ENCODE measurements at regions not wholly inside any gene's neighbourhood (a gene's known extent, or its start where the extent isn't known, plus 50 kb on each side); places are given as distances from the start of the nearest gene placed in this dataset.
"Not testable (repeated sequence)": the region's sequence is repeated elsewhere in the genome, so short reads cannot be mapped to it uniquely, and the experiment has no call there.

DNA sequence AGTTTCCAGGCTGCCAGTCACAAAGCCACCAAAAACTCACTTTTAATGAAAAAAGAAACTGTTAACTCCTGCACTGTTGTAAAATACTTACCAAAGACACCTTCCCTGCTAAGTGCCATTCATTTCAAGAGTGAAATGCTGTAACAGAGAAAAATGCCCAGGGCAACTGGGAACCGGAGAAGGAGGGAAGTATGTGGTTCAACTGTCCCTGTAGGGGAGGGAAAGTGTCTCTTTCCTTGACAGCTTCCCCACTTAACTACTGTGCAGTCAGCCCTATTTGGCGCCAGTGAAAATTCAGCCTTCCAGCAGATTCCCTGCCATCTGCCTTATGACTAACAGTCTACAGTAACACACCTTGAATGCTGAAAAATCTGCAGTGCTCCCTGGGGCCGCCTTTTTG, 789.0 kb downstream of the DIAPH3 start:
- peak; percentile 5 for DNase-seq

DNA sequence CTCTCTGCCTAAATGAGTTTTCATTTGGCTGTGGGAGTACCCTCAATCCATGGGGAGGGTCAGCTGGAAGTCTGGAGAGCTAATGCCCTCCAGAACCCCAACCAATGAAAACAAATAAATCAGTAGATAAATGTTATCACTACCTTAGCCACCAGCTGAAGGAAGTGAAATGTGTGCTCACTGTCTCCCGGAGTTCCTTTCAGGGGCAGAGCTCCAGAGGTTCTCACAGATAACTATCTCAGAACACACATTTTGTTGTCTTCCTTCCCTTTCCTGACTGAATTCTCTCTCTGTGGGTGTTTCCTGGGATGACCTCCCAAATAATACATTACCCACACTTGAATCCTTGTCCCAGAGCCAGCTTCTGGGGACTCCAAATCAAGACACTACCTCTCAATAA, 779.6 kb downstream of the DIAPH3 start:
- no peak for DNase-seq

DNA sequence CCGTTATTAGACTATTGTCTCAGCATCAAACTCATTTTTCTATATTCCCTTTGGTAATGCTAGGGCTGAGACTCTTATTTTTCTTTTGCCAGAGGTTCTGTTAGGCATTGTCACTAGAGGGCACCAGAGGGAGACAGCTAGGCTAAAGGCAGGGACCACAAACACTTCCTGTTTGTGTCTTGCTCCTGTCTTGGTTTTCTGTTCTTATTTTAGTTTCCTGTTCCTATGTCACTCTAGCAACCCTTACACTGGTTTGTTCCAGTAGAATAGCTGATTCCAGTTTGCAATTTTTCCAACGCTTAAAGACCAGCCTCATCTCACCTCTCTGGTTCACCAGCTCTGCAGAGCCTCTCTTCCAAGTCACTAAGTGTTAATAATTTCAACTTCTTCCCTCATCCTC, 772.0 kb downstream of the DIAPH3 start:
- peak; percentile 88 for DNase-seq

DNA sequence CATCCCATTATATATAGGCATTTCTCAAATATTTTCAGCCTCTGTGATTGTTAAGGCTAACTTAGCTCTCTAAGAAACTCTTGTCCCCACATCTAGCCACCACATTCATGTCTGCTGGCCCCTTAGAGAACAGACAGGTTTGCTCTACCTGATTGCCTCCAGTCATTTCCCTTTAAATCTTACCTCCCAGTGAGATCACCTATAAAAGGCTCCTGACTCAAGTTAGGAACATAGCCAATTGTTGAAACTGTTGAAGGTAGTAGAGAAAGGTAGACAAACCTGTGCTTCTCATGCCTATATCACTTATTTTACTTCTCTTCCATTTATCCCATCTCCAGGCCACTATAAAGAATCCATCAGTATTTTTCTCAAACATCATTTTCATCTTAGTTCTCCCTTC, 771.4 kb downstream of the DIAPH3 start:
- DNase-seq: no peak

DNA sequence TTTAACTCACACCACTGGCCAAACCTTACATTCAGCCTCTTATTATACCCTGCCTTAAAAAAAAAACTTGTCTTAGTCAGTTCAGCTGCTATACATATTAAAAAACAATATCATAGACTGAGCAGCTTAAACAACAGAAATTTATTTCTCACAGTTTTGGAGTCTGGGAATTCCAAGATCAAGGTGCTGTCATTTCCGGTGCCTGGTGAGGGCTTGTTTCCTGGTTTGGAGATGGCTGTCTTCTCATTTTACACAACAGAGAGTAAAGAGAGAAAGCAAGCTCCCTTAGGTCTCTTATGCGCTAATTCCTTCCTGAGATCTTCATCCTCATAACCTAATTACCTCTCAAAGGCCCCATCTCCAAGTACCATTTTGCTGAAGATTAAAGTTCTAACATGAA, 769.2 kb downstream of the DIAPH3 start:
- no peak for DNase-seq

DNA sequence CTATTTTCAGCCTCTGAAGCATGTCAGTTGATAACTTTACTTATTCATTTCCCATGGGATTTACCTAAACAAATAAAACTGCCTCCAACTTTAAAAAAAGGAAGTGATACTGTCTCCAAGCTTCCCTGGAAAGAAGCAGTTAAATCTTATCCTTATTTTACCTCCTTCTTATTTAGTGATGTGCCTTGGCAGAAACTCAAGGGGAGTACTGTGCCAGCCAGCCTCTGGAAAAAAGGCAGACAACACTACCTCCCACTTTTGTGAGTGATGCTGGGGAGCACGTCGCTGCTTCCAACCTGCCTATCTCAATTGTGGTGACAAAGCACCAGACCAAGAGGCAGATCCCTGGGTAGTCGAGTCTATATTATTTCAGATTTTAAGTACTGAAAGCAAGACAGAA, 765.6 kb downstream of the DIAPH3 start:
- no peak for DNase-seq

DNA sequence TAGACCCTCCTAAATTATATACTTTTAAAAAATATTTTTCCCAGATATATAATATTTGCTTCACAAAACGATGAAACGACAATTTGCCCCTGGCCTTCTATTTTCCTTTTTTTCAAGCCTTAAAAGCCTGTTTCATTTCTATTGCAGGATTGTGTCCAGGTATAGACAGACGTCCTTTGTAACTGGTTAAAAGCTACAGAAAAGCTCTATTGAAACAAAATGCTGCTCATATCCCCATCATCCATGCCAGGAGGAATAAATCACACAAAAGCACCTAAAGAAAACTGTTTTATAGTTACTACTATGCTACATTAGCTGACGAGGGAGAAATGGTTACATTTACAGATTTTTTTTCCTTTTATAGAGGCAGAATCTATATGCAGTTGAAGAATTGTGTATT, 765.1 kb downstream of the DIAPH3 start:
- no peak for DNase-seq

DNA sequence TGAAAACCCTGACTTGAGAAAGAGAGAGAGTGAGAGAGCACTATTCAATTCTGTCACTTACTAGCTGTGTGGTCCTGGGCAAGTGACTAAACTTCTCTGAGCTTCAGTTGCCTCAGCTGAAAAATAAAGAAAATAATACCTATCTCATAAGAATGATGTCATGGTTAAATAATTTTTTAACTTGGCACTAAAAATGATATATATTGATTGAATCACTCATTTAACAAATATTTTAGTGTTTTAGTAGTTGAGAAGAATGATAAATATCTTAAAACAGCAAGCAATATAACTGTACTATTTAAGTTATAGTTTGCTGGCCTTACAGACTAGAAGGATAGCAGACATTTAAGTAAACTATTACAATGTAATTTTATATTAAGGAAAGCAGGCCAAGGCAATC, 764.2 kb downstream of the DIAPH3 start:
- DNase-seq: no peak

DNA sequence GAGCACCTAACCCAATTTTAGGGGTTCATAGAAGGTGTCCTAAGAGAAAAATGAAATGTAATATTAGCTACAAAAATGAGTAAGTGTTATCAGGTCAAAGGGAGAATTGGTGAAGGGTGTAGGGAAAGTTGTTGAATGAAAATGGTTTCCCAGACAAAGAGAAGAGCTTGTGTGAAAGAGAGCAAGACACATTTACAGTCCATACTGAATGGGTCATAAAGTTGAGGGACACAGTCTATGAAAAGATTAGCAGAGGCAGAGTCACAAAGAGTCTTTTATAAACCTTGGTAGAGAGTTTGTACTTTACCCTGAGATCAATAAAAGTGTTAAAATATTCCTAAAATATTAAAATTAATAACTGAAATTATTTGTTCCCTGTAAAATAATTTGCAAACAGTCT, 759.4 kb downstream of the DIAPH3 start:
- DNase-seq: no peak

DNA sequence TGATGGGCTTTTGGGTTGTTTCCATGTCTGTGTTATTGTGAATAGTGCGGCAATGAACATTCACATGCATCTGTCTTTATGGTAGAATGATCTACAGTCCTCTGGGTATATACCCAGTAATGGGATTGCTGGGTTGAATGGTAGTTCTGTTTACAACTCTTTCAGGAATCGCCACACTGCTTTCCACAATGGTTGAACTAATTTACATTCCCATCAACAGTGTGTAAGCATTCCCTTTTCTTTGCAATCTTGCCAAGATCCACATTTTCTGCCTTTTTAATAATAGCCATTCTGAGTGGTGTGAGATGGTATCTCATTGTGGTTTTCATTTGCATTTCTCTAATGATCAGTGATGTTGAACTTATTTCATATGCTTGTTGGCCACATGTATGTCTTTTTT, 756.5 kb downstream of the DIAPH3 start:
- not testable (repeated sequence) for DNase-seq

DNA sequence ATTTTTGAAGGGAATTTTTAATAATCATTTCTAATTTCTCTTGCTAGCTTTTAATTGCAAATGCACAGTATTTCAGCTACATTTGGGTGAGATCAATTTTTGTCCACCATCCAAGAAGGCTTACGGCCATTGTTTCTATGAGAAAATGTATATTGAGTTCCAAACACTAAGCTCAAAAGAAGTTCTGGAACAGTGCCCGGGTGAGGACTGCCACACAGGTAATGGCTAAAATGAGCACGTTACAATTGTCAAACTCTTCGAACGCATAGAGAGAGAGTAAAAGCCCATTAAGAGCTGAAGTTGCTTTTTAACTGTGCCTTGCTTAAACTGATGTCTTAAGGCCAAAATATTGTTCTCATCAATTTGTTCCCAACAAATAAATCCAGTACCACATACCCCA, 755.0 kb downstream of the DIAPH3 start:
- DNase-seq: no peak

DNA sequence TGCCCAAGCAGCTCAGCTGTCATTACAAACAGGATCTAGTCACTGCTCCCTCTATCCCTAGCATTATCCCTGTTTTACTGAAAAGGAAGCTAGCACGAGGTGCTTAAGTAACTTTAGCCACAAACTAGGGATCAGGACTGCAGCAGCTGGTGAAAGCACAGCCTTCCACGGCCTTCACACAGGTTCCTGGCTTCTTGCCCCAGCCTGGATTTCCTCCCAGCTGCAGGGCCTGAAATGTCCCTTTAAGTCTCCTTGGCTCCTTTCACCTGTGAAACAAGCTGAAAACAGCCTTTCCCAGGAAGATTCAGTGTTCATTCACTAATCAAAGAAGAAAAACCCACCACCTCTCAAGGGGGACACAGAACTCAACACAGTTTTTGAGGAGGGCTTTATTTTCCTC, 754.5 kb downstream of the DIAPH3 start:
- DNase-seq: no peak

DNA sequence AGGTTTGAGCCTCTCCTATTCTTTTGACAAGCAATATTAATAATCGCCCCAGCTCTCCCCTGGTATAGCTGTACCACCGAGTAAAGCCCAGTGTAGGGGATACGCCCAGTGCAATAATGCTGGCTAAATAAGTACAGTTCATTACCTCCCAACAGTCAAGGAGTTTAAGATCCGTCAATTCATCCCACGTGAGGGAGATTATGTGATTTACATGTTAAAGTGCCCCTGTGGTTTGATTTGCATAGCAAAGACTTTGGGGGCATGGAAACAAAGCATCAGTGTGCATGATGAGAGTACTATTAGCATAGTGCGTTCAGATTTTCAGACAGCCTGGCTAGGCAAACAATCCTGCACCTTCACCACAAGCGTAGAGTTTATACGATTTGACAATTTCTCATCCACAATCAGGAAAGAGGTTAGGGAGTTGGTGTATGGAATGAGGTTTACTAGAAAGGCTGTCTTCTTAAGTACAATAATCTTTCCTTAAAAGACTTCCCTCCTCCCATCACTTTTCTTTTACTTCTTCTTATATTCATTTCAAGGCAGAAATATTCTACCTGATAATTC, 754.0 kb downstream of the DIAPH3 start:
- DNase-seq: no peak

DNA sequence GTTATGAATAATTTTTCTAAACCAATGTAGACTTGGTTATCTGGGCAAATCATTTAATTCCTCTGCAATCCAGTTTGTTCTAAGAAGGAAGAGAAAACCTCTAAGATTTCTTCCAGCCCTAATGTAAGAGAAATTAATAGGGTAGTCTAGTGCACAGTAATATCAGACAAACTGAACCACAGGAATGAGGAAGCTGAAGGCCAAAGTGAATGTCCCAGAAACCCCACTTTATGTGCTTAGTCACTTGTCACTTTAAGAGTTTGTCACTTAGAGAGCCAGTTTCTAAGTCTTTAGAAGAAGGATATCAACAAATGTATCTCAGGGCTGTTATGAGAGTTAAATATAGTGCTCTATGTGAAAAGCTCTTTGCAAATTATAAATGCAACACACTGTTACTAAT, 750.6 kb downstream of the DIAPH3 start:
- DNase-seq: peak; percentile 90

DNA sequence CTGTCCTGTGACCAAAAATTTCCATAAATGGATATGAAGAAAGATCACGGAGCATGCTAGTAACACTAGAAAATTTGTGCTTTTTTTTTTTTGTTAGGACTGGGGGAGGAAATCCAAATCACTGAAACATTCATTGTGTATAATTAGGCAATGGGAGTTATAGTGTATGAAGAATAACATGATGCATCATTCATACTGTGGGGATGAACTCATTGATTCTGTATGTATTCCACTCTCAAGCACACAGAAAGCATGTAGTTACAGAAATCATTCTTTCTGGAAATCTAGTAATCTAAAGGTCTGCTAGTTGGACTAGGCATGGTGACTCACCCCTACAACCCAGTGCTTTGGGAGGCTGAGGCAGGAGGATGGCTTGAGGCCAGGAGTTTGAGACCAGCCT, 749.7 kb downstream of the DIAPH3 start:
- DNase-seq: no peak

DNA sequence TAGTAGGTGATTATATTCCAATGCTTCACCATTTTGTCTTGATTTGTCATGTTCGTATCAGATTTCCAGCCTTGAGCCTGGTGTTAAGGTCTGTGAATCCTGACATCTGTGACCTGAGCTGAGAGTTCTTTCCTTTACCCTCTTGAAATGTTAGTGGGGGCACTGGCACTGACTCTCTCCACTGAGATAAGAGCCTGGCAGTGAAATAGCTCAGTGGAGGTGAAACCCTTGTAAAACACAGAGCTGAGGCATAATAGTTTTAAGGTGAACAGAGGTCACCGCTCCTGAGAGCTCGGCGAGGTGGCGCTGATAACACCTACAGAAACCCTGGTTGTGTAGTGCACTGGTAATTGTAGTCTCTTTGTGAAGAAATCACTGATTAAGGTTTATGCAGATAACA, 748.2 kb downstream of the DIAPH3 start:
- DNase-seq: no peak

DNA sequence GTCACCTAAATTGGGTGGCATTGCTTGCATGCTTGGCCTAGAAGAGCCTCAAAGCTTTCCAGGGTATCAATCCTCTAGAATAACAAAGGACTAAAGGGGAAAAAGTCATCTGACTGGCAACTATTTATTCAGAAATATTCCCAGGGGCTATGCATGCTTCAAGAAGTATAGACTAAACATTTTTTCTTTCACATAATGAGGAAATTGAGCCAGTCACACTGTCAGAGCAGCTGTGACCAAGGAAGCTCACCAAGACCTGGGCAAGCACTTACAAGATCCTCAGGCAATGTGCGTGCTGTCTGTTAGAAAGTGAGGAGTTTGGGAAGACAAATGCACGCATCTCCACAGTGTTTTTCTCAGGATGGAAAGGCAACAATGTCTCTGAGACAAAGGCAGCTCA, 747.2 kb downstream of the DIAPH3 start:
- DNase-seq: no peak

DNA sequence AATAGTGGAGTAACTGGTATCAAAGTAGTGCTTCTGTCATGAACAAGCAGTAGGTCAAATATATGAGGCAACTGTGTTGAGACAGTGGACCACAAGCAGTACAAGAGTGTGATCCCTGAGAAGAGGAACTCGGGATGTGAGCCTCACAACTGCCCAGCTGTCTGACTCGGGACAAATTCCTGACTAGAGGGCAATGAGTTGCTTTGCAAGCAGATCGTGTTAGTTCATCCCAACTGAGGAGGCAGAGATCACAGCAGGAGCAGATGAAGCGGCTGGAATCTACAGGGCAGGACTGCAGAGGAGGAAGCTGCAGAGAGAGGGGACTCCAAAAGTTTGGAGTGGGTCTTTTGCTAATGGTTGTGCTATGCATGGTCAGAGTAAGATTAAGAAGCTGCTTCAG, 741.1 kb downstream of the DIAPH3 start:
- peak; percentile 20 for DNase-seq

DNA sequence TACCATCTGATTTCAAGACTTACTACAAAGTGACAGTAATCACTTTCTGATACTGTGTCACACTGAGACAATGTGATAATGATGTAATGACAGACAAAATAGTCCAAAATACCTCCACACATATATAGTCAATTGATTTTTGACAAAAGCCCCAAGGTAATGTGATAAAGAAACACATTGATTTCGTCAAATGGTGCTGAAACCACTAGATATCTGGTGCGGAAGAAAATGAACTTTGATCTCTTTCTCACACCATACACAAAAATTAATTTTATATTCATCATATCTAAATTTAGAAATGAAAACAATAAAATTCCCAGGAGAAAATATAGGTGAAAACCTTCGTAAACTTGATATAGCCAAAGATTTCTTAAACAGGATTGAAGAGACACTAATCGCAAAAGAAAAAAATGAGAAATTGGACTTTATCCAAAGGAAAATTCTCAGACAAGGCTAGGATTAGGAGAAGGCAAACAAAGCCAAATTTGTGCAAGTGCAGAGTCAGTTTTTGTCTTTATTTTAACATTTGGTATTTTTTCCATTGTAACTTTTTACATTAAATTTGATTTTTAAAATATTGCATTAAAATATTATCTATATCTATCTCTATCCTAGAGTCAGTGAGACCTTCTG, 739.9 kb downstream of the DIAPH3 start:
- no peak for DNase-seq

DNA sequence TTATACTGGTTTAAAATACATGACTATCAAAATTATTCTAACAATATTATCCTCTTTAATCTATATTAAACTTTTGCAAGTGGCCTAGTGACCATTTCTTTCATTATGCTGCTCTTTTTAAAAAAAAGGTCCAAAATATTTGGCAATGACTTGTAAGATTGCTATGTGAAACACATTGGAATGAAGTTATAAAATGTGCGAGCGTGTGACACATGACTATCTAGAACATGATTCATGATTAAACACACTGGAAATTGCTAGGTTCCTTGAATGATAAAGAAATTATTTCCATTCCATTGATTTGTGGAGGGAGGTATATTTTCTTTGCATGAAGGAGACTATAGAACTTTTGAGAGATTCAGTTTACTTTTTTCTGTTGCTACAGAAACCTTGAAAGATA, 739.1 kb downstream of the DIAPH3 start:
- DNase-seq: no peak

DNA sequence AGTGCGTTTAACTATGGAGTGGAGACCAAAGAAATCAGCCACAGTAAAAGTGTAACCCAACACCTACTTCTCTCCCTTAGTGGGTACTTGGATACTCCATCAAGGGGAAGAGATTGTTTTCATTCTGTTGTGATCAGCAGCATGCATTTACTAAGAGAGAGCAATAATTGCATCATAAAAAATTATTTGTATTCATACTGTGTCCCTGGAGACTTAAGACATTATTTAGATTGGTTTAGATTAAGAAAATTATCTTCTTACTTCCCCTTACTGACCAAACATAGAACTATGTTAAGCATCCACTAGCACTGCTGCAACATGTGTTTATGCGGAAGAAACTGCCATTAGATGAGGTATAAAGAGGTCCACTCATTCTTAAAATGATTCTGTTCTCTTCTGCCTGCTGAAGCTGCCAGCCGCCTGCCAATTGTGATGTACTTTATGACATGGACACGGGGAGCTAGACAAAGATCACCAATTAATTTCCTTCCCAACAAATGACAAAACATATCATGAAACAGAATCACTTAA, 738.5 kb downstream of the DIAPH3 start:
- DNase-seq: peak; percentile 1

DNA sequence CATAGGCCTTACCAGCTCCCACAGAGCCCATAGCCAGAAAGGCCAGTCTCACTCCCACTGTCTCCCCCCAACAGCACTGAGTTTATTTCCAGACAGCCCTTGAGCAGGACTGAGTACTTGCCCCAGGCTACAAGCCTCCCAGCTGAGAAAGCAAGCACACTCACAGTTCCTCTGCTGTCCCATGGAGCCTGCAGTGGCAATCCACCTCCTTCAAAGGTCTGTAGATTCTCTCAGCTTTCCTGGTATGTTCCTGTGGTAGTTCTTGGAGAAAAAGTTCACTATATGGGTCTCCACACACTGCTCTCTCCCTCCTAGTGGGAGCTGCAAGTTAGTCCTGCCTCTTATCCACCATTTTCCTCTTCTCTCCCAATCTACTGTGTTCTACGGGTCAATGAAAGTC, 728.7 kb downstream of the DIAPH3 start:
- no peak for DNase-seq

DNA sequence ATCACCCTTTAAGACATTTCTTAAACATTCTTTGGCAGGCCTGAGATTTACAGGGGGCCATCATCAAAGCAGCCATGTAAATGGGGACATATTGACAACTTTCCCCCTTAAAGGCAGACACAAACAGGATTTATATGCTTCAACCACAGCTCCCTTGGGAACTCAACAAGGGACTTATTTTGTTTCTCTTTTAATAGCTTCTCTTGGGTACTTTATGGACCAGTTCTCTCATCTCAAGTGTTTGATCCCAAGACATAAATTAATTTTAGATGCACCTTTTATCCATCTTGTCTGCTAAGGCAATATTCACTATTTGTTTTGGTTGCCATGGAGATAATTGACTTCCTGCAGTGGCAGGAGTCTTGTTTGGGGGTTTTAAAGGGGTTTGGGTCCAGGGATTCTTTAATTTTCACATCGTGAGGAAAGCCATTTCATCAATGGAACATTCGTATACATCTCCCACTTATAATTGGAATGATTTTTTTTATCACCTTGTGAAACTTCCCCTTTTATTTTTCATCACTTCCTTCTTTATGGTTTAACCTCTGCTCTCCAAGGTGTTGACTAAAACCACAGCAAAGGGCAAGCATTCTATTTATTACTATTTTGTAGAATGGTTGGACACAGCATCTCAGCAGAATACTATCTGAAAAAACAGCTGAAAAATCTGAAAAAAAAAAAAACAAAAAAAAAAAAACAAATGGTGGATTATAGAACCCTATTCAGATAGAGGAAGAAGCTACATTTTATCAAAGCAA, 726.0 kb downstream of the DIAPH3 start:
- peak; percentile 79 for DNase-seq

DNA sequence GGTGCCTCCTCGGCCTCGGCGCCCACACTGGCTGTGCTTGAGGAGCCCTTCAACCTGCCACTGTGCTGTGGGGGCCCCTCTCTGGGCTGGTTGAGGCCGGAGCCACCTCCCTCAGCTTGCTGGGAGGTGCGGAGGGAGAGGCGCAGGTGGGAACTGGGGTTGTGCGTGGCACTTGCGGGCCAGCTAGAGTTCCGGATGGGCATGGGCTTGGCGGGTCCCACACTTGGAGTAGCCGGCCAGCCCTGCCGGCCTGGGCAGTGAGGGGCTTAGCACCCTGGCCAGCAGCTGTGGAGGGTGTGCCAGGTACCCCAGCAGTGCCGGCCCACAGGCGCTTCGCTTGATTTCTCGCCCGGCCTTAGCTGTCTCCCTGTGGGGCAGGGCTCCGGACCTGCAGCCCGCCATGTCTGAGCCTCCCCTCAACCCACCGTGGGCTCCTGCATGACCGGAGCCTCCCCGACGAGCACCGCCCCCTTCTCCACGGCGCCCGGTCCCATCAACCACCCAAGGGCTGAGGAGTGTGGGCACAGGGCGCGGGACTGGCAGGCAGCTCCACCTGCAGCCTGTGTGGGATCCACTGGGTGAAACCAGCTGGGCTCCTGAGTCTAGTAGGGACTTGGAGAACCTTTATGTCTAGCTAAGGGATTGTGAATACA, 723.8 kb downstream of the DIAPH3 start:
- DNase-seq: no peak

Data from MV-4-11 (cell line).